KBM-7 (cell line): ENCODE measurements at regions not wholly inside any gene's neighbourhood (a gene's known extent, or its start where the extent isn't known, plus 50 kb on each side); places are given as distances from the start of the nearest gene placed in this dataset.

Experiments used
- DNase-seq: peaks from one replicate; pipeline ENCODE4 v3.0.0-alpha.2; 2015
- in situ Hi-C: fragments of 300-500 bp; cut with MboI; formaldehyde crosslinking; loops from 2 replicates; pipeline ENCODE4 v1.14.3; 2020; ENCODE audit warnings: low sequenced_read_pairs, low pct_unique_long_range_greater_than_20kb, mixed read lengths

GRCh38 chr16:64445245-64445644, 676.6 kb downstream of the CDH11 start:
- in situ Hi-C loops: no loop called here
- DNase-seq: no peak

- in situ Hi-C loops: no loop called here
Observed at GRCh38 chr16:64440421-64440831, 681.4 kb downstream of the CDH11 start.

GRCh38 chr16:64440005-64440404, 681.9 kb downstream of the CDH11 start:
- in situ Hi-C loops: no loop called here
- no peak for DNase-seq

More at GRCh38 chr16:64440421-64440831, 681.4 kb downstream of the CDH11 start:
- no peak for DNase-seq

GRCh38 chr16:64437706-64438324, 684.0 kb downstream of the CDH11 start:
- in situ Hi-C loops: no loop called here

GRCh38 chr16:64434526-64435069, 687.3 kb downstream of the CDH11 start:
- in situ Hi-C loops: no loop called here
- no peak for DNase-seq

More at GRCh38 chr16:64437706-64438324, 684.0 kb downstream of the CDH11 start:
- peak; percentile 3 for DNase-seq

GRCh38 chr16:64428463-64429113, 693.3 kb downstream of the CDH11 start:
- DNase-seq: no peak
- in situ Hi-C loops: no loop called here

- no peak for DNase-seq
- in situ Hi-C loops: no loop called here
Observed at GRCh38 chr16:64426131-64426666, 695.7 kb downstream of the CDH11 start.

- no peak for DNase-seq
- in situ Hi-C loops: no loop called here
Observed at GRCh38 chr16:64425381-64425780, 696.5 kb downstream of the CDH11 start.

- in situ Hi-C loops: no loop called here
- DNase-seq: no peak
Observed at GRCh38 chr16:64422259-64422658, 699.6 kb downstream of the CDH11 start.

GRCh38 chr16:64421515-64421914, 700.3 kb downstream of the CDH11 start:
- in situ Hi-C loops: no loop called here
- DNase-seq: no peak

- in situ Hi-C loops: no loop called here
- DNase-seq: no peak
Observed at GRCh38 chr16:64419832-64420231, 702.0 kb downstream of the CDH11 start.

GRCh38 chr16:64417711-64418227, 704.1 kb downstream of the CDH11 start:
- DNase-seq: no peak
- in situ Hi-C loops: no loop called here

- no peak for DNase-seq
- in situ Hi-C loops: no loop called here
Observed at GRCh38 chr16:64416216-64417005, 705.5 kb downstream of the CDH11 start.

- in situ Hi-C loops: no loop called here
Observed at GRCh38 chr16:64412578-64413280, 709.1 kb downstream of the CDH11 start.

GRCh38 chr16:64410306-64410705, 711.6 kb downstream of the CDH11 start:
- in situ Hi-C loops: no loop called here
- no peak for DNase-seq

More at GRCh38 chr16:64412578-64413280, 709.1 kb downstream of the CDH11 start:
- DNase-seq: no peak

- DNase-seq: no peak
- in situ Hi-C loops: no loop called here
Observed at GRCh38 chr16:64409783-64410210, 712.1 kb downstream of the CDH11 start.

GRCh38 chr16:64408699-64409098, 713.2 kb downstream of the CDH11 start:
- in situ Hi-C loops: no loop called here
- no peak for DNase-seq

- in situ Hi-C loops: no loop called here
- no peak for DNase-seq
Observed at GRCh38 chr16:64406770-64407181, 715.1 kb downstream of the CDH11 start.

GRCh38 chr16:64403352-64403751, 718.5 kb downstream of the CDH11 start:
- in situ Hi-C loops: no loop called here
- no peak for DNase-seq
